ENCODE measurements at regions not wholly inside any gene's neighbourhood (a gene's known extent, or its start where the extent isn't known, plus 50 kb on each side); places are given as distances from the start of the nearest gene placed in this dataset.

GRCh38 chr1:87173231-87173630 lies 155.4 kb upstream of the LMO4 start:
- TF ChIP-seq CTCF (IDR thresholded peaks at IDR 0.05; ENCODE audit: low read depth, low read length), result no peak
- in situ Hi-C loops (cut with HindIII; ENCODE audit: low sequenced_read_pairs), result no loop called here

GRCh38 chr1:87174724-87175245 lies 153.9 kb upstream of the LMO4 start:
- H3K4me3 ChIP-seq (ENCODE audit: low read depth, low read length), result no peak overlapping the region
- DNase-seq (ENCODE audit: low read depth, low spot score), result no peak
- TF ChIP-seq CTCF (IDR thresholded peaks at IDR 0.05; ENCODE audit: low read depth, low read length), result no peak
- in situ Hi-C loops (cut with HindIII; ENCODE audit: low sequenced_read_pairs), result no loop called here

More at GRCh38 chr1:87173231-87173630, 155.4 kb upstream of the LMO4 start:
- no peak for DNase-seq (ENCODE audit: low read depth, low spot score)
- no peak overlapping the region for H3K4me3 ChIP-seq (ENCODE audit: low read depth, low read length)

- H3K4me3 ChIP-seq (ENCODE audit: low read depth, low read length), result no peak overlapping the region
- no peak for DNase-seq (ENCODE audit: low read depth, low spot score)
- TF ChIP-seq CTCF (IDR thresholded peaks at IDR 0.05; ENCODE audit: low read depth, low read length), result no peak
- in situ Hi-C loops (cut with HindIII; ENCODE audit: low sequenced_read_pairs), result no loop called here
Observed at GRCh38 chr1:87176087-87176486, 152.6 kb upstream of the LMO4 start.

- H3K4me3 ChIP-seq (ENCODE audit: low read depth, low read length), result no peak overlapping the region
- in situ Hi-C loops (cut with HindIII; ENCODE audit: low sequenced_read_pairs), result no loop called here
- TF ChIP-seq CTCF (IDR thresholded peaks at IDR 0.05; ENCODE audit: low read depth, low read length), result no peak
- no peak for DNase-seq (ENCODE audit: low read depth, low spot score)
Observed at GRCh38 chr1:87176514-87176913, 152.2 kb upstream of the LMO4 start.

- DNase-seq (ENCODE audit: low read depth, low spot score), result no peak
- no peak overlapping the region for H3K4me3 ChIP-seq (ENCODE audit: low read depth, low read length)
- in situ Hi-C loops (cut with HindIII; ENCODE audit: low sequenced_read_pairs), result no loop called here
- no peak for TF ChIP-seq CTCF (IDR thresholded peaks at IDR 0.05; ENCODE audit: low read depth, low read length)
Observed at GRCh38 chr1:87178441-87178840, 150.2 kb upstream of the LMO4 start.

GRCh38 chr1:87179076-87179810 lies 149.4 kb upstream of the LMO4 start:
- TF ChIP-seq CTCF (IDR thresholded peaks at IDR 0.05; ENCODE audit: low read depth, low read length), result no peak
- in situ Hi-C loops (cut with HindIII; ENCODE audit: low sequenced_read_pairs), result no loop called here
- H3K4me3 ChIP-seq (ENCODE audit: low read depth, low read length), result no peak overlapping the region
- no peak for DNase-seq (ENCODE audit: low read depth, low spot score)
